ENCODE measurements at regions not wholly inside any gene's neighbourhood (a gene's known extent, or its start where the extent isn't known, plus 50 kb on each side); places are given as distances from the start of the nearest gene placed in this dataset.

DNA sequence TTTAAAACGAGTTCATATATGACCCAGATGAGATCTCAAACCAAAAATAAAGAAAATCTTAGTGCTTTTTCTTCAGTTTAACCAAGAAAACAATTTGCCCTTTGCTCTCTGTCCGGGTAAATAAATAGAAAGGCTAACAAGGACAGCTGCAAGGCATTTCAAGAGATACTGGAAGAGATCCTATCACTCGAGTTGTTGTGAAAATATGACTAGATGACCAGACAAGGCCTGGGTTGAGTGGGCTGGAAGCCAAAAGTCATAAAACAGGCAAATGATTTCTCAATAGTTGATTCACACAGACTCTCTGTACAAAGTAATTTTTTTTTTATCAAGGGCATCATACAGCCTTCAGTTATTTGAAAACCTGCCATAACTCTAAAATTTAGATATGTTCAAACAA lies 55.9 kb upstream of the AVPR1A start:
- H3K36me3 ChIP-seq, result no peaks in the 10 kb centered on the region
- TF ChIP-seq POLR2A (IDR thresholded peaks at IDR 0.05), result no peak
- TF ChIP-seq, protein P1, sequence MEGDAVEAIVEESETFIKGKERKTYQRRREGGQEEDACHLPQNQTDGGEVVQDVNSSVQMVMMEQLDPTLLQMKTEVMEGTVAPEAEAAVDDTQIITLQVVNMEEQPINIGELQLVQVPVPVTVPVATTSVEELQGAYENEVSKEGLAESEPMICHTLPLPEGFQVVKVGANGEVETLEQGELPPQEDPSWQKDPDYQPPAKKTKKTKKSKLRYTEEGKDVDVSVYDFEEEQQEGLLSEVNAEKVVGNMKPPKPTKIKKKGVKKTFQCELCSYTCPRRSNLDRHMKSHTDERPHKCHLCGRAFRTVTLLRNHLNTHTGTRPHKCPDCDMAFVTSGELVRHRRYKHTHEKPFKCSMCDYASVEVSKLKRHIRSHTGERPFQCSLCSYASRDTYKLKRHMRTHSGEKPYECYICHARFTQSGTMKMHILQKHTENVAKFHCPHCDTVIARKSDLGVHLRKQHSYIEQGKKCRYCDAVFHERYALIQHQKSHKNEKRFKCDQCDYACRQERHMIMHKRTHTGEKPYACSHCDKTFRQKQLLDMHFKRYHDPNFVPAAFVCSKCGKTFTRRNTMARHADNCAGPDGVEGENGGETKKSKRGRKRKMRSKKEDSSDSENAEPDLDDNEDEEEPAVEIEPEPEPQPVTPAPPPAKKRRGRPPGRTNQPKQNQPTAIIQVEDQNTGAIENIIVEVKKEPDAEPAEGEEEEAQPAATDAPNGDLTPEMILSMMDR (IDR thresholded peaks at IDR 0.05), result no peak
- DNase-seq (peak in 1 of 5 donors; percentile 29), ATAC-seq (peak in 1 of 4 donors; percentile 50)
- intact Hi-C loops (cut with DNase I), result no loop called here
- no peaks in the 10 kb centered on the region for H3K9me3 ChIP-seq
- H3K4me3 ChIP-seq, result no peak overlapping the region
- 25 to 34% (median 31%) methylated on average over 3 of the region's 3 CpGs for WGBS, 4 donors
- H3K4me1 ChIP-seq, result peaks cover 0 to 2% (median 0%) of the 10 kb centered on the region in 12 donors
- H3K27ac ChIP-seq, result no peak overlapping the region
- no peaks in the 10 kb centered on the region for H3K27me3 ChIP-seq

DNA sequence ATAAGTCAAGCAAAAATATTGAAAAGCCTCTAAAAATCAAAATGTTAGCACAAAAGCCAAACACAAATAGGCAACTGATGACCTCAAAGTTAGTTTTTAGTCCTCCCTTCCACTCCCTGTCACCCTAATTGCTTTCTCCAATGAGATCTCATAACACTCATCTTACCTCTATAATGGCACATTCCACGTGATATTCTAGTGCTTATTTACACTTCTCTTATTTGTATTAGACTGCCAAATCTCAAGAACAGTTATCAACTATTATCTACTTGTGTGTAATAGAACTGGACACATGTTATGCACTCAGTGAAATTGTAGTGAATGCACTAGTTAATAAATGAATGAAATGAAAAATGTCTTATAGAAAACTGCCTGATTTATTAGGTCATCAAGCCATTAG lies 55.5 kb upstream of the AVPR1A start:
- 45 to 60% (median 48%) methylated on average over 1 of the region's 1 CpG for WGBS, 4 donors
- intact Hi-C loops (cut with DNase I), result no loop called here
- Histone ChIP-seq H3K36me3 (no peaks in the 10 kb centered on the region), H3K4me3 (no peak overlapping the region), H3K9me3 (no peaks in the 10 kb centered on the region), H3K27ac (no peak overlapping the region), H3K4me1 (peaks cover 0 to 2% (median 0%) of the 10 kb centered on the region in 12 donors), H3K27me3 (no peaks in the 10 kb centered on the region)
- TF ChIP-seq POLR2A (IDR thresholded peaks at IDR 0.05), result no peak
- TF ChIP-seq, protein P1 (IDR thresholded peaks at IDR 0.05), result no peak
- DNase-seq (no peak), ATAC-seq (no peak)
